Tibial nerve (tissue), 4 donors: ENCODE measurements at regions not wholly inside any gene's neighbourhood (a gene's known extent, or its start where the extent isn't known, plus 50 kb on each side); places are given as distances from the start of the nearest gene placed in this dataset.

Source experiments
- CTCF ChIP-seq, 5 experiments: fragments of 200-600 bp in 3 of 5; fragments of 450-650 bp in 2 of 5; sonication (generic) in 3 of 5; IDR thresholded peaks; one replicate each; pipeline ENCODE4 v1.5.1; 2016 to 2019; ENCODE audit warnings: antibody characterized with exemption in 5 of 5, mild to moderate bottlenecking in 3 of 5, moderate library complexity in 2 of 5
- EP300 ChIP-seq, 2 donors: sonication (generic); formaldehyde crosslinking; IDR thresholded peaks; one replicate each; pipeline ENCODE4 v1.6.1; 2017; ENCODE audit warnings: antibody characterized with exemption in 2 of 2, mild to moderate bottlenecking in 1 of 2
- POLR2A ChIP-seq, 2 donors: fragments of 450-650 bp; IDR thresholded peaks; one replicate each; pipeline ENCODE4 v1.6.1; 2017; ENCODE audit warnings: antibody characterized with exemption in 2 of 2, mild to moderate bottlenecking in 2 of 2, moderate library complexity in 2 of 2

- TF ChIP-seq CTCF (IDR thresholded peaks at IDR 0.05) (no peak), POLR2A (IDR thresholded peaks at IDR 0.05) (no peak), EP300 (IDR thresholded peaks at IDR 0.05) (no peak)
Measured at GRCh38 chr13:40342901-40343300, 323.5 kb downstream of the FOXO1 start.
